ENCODE measurements at regions not wholly inside any gene's neighbourhood (a gene's known extent, or its start where the extent isn't known, plus 50 kb on each side); places are given as distances from the start of the nearest gene placed in this dataset.
A peak's percentile ranks its signal among the peaks of the same experiment; 100 is the strongest.

DNA sequence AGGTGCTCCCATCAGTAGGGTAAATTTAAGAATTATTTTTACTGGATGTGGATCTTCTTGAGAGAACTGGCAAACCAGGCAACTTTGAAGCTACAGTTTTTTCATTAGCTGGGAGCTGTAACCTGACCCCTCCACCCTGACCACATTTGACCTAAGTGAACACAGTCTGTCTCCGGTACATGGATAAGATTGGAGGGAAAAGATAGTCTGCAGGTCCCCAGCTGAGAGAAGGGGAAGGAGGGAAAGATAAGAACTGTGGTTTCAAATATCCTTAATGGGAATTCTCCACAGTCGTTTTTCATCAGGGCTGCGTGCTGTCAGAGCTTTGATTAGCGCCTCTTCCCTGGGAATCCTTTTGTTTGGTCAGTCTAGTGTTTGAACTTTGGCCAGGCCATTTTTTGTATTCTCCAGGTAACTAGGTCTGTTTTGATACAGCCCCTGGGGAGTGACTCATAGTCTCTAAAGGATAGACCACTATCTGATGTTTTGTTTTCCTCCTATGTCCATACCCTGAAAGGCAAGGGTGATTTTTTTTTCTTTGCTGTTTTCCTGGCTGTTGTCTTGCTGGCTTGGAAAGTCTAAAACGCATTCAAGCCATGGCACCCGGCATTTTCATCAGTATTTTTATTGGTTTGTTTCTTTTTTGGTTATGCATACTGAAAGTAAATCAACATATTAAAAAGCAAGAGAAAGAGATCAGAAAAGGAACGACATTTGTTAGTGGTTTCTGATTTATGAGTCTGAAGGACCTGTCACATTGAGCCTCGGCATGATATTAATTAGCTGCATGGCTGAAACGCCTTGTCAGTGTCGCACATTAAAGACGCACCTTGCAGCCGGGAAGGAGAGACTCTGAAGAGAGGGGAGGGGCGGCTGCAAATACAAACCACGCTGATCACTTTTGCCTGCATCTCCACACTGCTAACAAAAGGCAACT lies 183.4 kb upstream of the FN1 start (continued):
- TF ChIP-seq, protein P1, sequence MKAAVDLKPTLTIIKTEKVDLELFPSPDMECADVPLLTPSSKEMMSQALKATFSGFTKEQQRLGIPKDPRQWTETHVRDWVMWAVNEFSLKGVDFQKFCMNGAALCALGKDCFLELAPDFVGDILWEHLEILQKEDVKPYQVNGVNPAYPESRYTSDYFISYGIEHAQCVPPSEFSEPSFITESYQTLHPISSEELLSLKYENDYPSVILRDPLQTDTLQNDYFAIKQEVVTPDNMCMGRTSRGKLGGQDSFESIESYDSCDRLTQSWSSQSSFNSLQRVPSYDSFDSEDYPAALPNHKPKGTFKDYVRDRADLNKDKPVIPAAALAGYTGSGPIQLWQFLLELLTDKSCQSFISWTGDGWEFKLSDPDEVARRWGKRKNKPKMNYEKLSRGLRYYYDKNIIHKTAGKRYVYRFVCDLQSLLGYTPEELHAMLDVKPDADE (CRISPR knock-in tag; IDR thresholded peaks at IDR 0.05) = no peak
- TF ChIP-seq, protein P2, sequence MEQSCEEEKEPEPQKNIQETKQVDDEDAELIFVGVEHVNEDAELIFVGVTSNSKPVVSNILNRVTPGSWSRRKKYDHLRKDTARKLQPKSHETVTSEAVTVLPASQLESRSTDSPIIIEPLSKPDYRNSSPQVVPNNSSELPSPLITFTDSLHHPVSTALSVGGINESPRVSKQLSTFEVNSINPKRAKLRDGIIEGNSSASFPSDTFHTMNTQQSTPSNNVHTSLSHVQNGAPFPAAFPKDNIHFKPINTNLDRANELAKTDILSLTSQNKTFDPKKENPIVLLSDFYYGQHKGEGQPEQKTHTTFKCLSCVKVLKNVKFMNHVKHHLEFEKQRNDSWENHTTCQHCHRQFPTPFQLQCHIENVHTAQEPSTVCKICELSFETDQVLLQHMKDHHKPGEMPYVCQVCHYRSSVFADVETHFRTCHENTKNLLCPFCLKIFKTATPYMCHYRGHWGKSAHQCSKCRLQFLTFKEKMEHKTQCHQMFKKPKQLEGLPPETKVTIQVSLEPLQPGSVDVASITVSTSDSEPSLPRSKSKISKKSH (CRISPR knock-in tag; IDR thresholded peaks at IDR 0.05; ENCODE audit: borderline replicate concordance) = no peak
- TF ChIP-seq JDP2 (CRISPR knock-in tag; IDR thresholded peaks at IDR 0.05; ENCODE audit: borderline replicate concordance) = no peak
- peak; percentile 45 for TF ChIP-seq MIXL1 (CRISPR knock-in tag; IDR thresholded peaks at IDR 0.05)
- TF ChIP-seq MXD4 (CRISPR knock-in tag; IDR thresholded peaks at IDR 0.05) = 0 out of 2 replicates have a peak, but pooled peaks have one; percentile 33
- peak; percentile 83; the same call in 1 of the 2 replicates for TF ChIP-seq MBD4 (IDR thresholded peaks at IDR 0.05; ENCODE audit: borderline replicate concordance, low read length)
- peak; percentile 97 for TF ChIP-seq MED8 (CRISPR knock-in tag; IDR thresholded peaks at IDR 0.05; ENCODE audit: insufficient replicate concordance)
- 0 out of 4 replicates have a peak, but pooled peaks of 1 of the 2 experiments have one; percentile 19 for TF ChIP-seq KLF16 (CRISPR knock-in tag; IDR thresholded peaks at IDR 0.05)
- no peak for TF ChIP-seq PLRG1 (conservative IDR thresholded peaks at IDR 0.05)
- peak; percentile 58 for TF ChIP-seq THAP11 (CRISPR knock-in tag; IDR thresholded peaks at IDR 0.05)
- peak; percentile 35; the same call in 1 of the 2 replicates for TF ChIP-seq STAG1 (CRISPR knock-in tag; IDR thresholded peaks at IDR 0.05)
- TF ChIP-seq, protein P3, sequence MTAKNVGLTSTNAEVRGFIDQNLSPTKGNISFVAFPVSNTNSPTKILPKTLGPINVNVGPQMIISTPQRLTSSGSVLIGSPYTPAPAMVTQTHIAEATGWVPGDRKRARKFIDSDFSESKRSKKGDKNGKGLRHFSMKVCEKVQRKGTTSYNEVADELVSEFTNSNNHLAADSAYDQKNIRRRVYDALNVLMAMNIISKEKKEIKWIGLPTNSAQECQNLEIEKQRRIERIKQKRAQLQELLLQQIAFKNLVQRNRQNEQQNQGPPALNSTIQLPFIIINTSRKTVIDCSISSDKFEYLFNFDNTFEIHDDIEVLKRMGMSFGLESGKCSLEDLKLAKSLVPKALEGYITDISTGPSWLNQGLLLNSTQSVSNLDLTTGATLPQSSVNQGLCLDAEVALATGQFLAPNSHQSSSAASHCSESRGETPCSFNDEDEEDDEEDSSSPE (CRISPR knock-in tag; IDR thresholded peaks at IDR 0.05) = peak; percentile 95
- TF ChIP-seq ZNF792 (CRISPR knock-in tag; IDR thresholded peaks at IDR 0.05) = peak; percentile 100
- TF ChIP-seq, protein P4, sequence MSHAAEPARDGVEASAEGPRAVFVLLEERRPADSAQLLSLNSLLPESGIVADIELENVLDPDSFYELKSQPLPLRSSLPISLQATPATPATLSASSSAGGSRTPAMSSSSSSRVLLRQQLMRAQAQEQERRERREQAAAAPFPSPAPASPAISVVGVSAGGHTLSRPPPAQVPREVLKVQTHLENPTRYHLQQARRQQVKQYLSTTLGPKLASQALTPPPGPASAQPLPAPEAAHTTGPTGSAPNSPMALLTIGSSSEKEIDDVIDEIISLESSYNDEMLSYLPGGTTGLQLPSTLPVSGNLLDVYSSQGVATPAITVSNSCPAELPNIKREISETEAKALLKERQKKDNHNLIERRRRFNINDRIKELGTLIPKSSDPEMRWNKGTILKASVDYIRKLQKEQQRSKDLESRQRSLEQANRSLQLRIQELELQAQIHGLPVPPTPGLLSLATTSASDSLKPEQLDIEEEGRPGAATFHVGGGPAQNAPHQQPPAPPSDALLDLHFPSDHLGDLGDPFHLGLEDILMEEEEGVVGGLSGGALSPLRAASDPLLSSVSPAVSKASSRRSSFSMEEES (CRISPR knock-in tag; IDR thresholded peaks at IDR 0.05) = peak; percentile 82
- TF ChIP-seq ZNF776 (CRISPR knock-in tag; IDR thresholded peaks at IDR 0.05) = no peak
- TF ChIP-seq, protein P5, sequence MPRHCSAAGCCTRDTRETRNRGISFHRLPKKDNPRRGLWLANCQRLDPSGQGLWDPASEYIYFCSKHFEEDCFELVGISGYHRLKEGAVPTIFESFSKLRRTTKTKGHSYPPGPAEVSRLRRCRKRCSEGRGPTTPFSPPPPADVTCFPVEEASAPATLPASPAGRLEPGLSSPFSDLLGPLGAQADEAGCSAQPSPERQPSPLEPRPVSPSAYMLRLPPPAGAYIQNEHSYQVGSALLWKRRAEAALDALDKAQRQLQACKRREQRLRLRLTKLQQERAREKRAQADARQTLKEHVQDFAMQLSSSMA (CRISPR knock-in tag; IDR thresholded peaks at IDR 0.05) = 0 out of 2 replicates have a peak, but pooled peaks have one; percentile 13
- no peak for TF ChIP-seq SETDB1 (CRISPR knock-in tag; IDR thresholded peaks at IDR 0.05; ENCODE audit: borderline replicate concordance)
- no peak for TF ChIP-seq ZNF557 (CRISPR knock-in tag; IDR thresholded peaks at IDR 0.05)
- TF ChIP-seq EP300 (IDR thresholded peaks at IDR 0.05; ENCODE audit: low read depth in 2 of 2, low read length in 2 of 2) = peak; percentile 89 to 99
- TF ChIP-seq EP300 (CRISPR knock-in tag; IDR thresholded peaks at IDR 0.05; ENCODE audit: borderline replicate concordance) = peak; percentile 93
- no peak; the same call in 1 of the 2 replicates for TF ChIP-seq ZNF274 (CRISPR knock-in tag; IDR thresholded peaks at IDR 0.05)
- TF ChIP-seq, protein P6, sequence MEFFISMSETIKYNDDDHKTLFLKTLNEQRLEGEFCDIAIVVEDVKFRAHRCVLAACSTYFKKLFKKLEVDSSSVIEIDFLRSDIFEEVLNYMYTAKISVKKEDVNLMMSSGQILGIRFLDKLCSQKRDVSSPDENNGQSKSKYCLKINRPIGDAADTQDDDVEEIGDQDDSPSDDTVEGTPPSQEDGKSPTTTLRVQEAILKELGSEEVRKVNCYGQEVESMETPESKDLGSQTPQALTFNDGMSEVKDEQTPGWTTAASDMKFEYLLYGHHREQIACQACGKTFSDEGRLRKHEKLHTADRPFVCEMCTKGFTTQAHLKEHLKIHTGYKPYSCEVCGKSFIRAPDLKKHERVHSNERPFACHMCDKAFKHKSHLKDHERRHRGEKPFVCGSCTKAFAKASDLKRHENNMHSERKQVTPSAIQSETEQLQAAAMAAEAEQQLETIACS (CRISPR knock-in tag; IDR thresholded peaks at IDR 0.05) = no peak
- peak; percentile 17; the same call in 1 of the 2 replicates for TF ChIP-seq ELF1 (CRISPR knock-in tag; IDR thresholded peaks at IDR 0.05)

Data from HepG2 (cell line).